Testis (tissue), 2 donors: ENCODE measurements at regions not wholly inside any gene's neighbourhood (a gene's known extent, or its start where the extent isn't known, plus 50 kb on each side); places are given as distances from the start of the nearest gene placed in this dataset.

Experiments used
- POLR2A ChIP-seq: fragments of 450-650 bp; IDR thresholded peaks from one replicate; pipeline ENCODE4 v1.6.1; 2017; ENCODE audit warnings: antibody characterized with exemption, mild to moderate bottlenecking, moderate library complexity
- TF ChIP-seq, protein P1 (sequence below), 3 experiments: fragments of 450-650 bp in 2 of 3; fragments of 200-600 bp in 1 of 3; sonication (generic) in 1 of 3; IDR thresholded peaks; one replicate each; pipeline ENCODE4 v1.5.1; 2016 to 2019; ENCODE audit warnings: antibody characterized with exemption in 3 of 3, mild to moderate bottlenecking in 2 of 3, moderate library complexity in 1 of 3

DNA sequence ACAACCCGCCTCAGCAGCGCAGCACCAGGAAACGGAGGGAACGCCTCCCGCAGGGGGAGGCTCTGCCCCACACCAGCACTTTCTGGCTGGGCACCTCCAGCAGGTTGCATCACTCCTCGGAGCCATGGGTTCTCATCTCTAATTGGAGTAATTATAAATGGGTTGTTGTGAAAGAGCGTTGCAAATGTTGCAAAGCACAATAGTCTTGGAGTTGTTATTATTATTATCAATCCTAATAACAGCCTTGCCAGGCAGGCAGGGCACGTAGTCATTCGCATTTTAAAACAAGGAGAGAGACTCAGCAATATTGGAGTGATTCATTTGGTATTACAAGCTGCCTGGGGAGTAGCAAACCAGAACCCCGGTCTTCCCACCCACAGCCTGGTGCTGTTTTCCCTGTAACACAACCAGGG is 108.6 kb upstream of the GJB6 start:
- TF ChIP-seq, protein P1, sequence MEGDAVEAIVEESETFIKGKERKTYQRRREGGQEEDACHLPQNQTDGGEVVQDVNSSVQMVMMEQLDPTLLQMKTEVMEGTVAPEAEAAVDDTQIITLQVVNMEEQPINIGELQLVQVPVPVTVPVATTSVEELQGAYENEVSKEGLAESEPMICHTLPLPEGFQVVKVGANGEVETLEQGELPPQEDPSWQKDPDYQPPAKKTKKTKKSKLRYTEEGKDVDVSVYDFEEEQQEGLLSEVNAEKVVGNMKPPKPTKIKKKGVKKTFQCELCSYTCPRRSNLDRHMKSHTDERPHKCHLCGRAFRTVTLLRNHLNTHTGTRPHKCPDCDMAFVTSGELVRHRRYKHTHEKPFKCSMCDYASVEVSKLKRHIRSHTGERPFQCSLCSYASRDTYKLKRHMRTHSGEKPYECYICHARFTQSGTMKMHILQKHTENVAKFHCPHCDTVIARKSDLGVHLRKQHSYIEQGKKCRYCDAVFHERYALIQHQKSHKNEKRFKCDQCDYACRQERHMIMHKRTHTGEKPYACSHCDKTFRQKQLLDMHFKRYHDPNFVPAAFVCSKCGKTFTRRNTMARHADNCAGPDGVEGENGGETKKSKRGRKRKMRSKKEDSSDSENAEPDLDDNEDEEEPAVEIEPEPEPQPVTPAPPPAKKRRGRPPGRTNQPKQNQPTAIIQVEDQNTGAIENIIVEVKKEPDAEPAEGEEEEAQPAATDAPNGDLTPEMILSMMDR (IDR thresholded peaks at IDR 0.05) = no peak
- TF ChIP-seq POLR2A = no peak
